ENCODE measurements at regions not wholly inside any gene's neighbourhood (a gene's known extent, or its start where the extent isn't known, plus 50 kb on each side); places are given as distances from the start of the nearest gene placed in this dataset.

DNA sequence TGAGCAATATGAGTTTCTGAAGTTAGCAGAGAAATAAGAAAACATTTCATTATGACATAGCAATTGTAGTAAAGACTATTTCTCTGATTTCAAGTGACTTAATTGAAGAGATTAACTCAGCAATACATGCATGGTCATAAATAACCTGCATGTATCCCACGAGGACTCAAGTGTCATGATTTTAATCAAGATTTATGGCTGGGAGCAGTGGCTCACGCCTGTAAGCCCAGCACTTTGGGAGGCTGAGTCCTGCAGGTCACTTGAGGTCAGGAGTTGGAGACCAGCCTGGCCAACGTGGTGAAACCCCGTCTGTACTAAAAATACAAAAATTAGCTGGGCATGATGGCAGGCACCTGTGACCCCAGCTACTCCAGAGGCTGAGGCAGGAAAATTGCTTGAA lies 311.9 kb upstream of the PLD5 start (continued):
- TF ChIP-seq CTCF (IDR thresholded peaks at IDR 0.05; ENCODE audit: control extremely low read depth in 1 of 3, insufficient read depth in 1 of 3, low read depth in 1 of 3, low read length in 3 of 3) (no peak), RAD21 (IDR thresholded peaks at IDR 0.05 in 1 of 2, conservative IDR thresholded peaks at IDR 0.05 in 1 of 2; ENCODE audit: low read depth in 2 of 2, low read length in 2 of 2) (no peak), CREB1 (IDR thresholded peaks at IDR 0.05) (no peak), CTBP2 (IDR thresholded peaks at IDR 0.05; ENCODE audit: borderline replicate concordance, insufficient read depth, insufficient read length, low read length) (no peak)
